MCF 10A (cell line): ENCODE measurements at regions not wholly inside any gene's neighbourhood (a gene's known extent, or its start where the extent isn't known, plus 50 kb on each side); places are given as distances from the start of the nearest gene placed in this dataset.

Source experiments
- BruUV-seq: library from RNA; stranded (reverse); fragments of 400-500 nt; replicated peaks from 2 replicates; lab custom pipeline; 2021; lab: Mats Ljungman, UMichigan
- CTCF ChIA-PET: fragments of 300-600 bp; sonication (Branson Sonifier 250); formaldehyde crosslinking; extraction: SDS; loops from one replicate; lab custom pipeline; 2021; ENCODE audit warnings: antibody characterized with exemption, inconsistent platforms; lab: Yijun Ruan, JAX
- POLR2A ChIA-PET: fragments of 300-600, 350-650 bp; sonication (Branson Sonifier 250); formaldehyde crosslinking; extraction: SDS; loops from one replicate; lab custom pipeline; 2020; ENCODE audit warnings: antibody characterized with exemption, inconsistent platforms; lab: Yijun Ruan, JAX
- DNase-seq: peaks from one replicate; pipeline ENCODE4 v3.0.0-alpha.2; 2018; ENCODE audit not compliant: unreplicated experiment
- H3K27ac Mint-ChIP-seq: one replicate; pipeline ENCODE4 v1.8.0; 2022; ENCODE audit warnings: mild to moderate bottlenecking, low read depth, mixed read lengths; ENCODE audit not compliant: unreplicated experiment
- H3K27me3 Mint-ChIP-seq: one replicate; pipeline ENCODE4 v1.8.0; 2022; ENCODE audit warnings: mixed read lengths; ENCODE audit not compliant: insufficient read depth, unreplicated experiment
- H3K36me3 Mint-ChIP-seq: one replicate; pipeline ENCODE4 v1.8.0; 2022; ENCODE audit warnings: mild to moderate bottlenecking, moderate library complexity, mixed read lengths; ENCODE audit not compliant: insufficient read depth, unreplicated experiment
- H3K4me1 Mint-ChIP-seq: one replicate; pipeline ENCODE4 v1.8.0; 2022; ENCODE audit warnings: mixed read lengths; ENCODE audit not compliant: insufficient read depth, unreplicated experiment
- H3K4me3 Mint-ChIP-seq: one replicate; pipeline ENCODE4 v1.8.0; 2022; ENCODE audit warnings: mild to moderate bottlenecking, moderate library complexity, mixed read lengths; ENCODE audit not compliant: unreplicated experiment
- H3K9me3 Mint-ChIP-seq: one replicate; pipeline ENCODE4 v1.8.0; 2022; ENCODE audit warnings: mixed read lengths; ENCODE audit not compliant: unreplicated experiment
- CTCF ChIP-seq: fragments of 200-600 bp; IDR thresholded peaks from one replicate; pipeline ENCODE4 v1.8.0; 2022; ENCODE audit warnings: antibody characterized with exemption, mild to moderate bottlenecking; ENCODE audit not compliant: unreplicated experiment
- intact Hi-C: fragments of 100-400 bp; cut with micrococcal nuclease; formaldehyde crosslinking; loops from 2 replicates; pipeline ENCODE4 v1.14.1; 2022

GRCh38 chr17:15036238-15036637 lies 228.9 kb downstream of the PMP22 start:
- no peak overlapping the region for H3K4me3 Mint-ChIP-seq
- peaks cover 13% of the 10 kb centered on the region for H3K4me1 Mint-ChIP-seq
- DNase-seq: no peak
- TF ChIP-seq CTCF: no peak
- intact Hi-C loops: no loop called here
- H3K27ac Mint-ChIP-seq: no peak overlapping the region
- POLR2A ChIA-PET: interaction anchor here (0.7 kb wide), 1 partner anchor 13 kb away, joined by 3 read pairs; no protein-coding TSS in a partner anchor
- H3K9me3 Mint-ChIP-seq: no peaks in the 10 kb centered on the region
- H3K27me3 Mint-ChIP-seq: peaks cover 20% of the 10 kb centered on the region
- H3K36me3 Mint-ChIP-seq: no peaks in the 10 kb centered on the region
- CTCF ChIA-PET: interaction anchor here (0.6 kb wide), 1 partner anchor 1654 kb away, joined by 3 read pairs; no protein-coding TSS in a partner anchor
- BruUV-seq: no TSS peak

GRCh38 chr17:15031975-15032374 lies 233.2 kb downstream of the PMP22 start:
- no peak overlapping the region for H3K27ac Mint-ChIP-seq
- BruUV-seq: no TSS peak
- CTCF ChIA-PET: no interaction called here

GRCh38 chr17:15029469-15029868 lies 235.7 kb downstream of the PMP22 start:
- no peaks in the 10 kb centered on the region for H3K9me3 Mint-ChIP-seq
- peak; percentile 14 for TF ChIP-seq CTCF
- no peak overlapping the region for H3K4me3 Mint-ChIP-seq
- ChIA-PET CTCF (no interaction called here), POLR2A (no interaction called here)
- no peak for DNase-seq
- peaks cover 35% of the 10 kb centered on the region for H3K27me3 Mint-ChIP-seq
- BruUV-seq: no TSS peak
- no peaks in the 10 kb centered on the region for H3K4me1 Mint-ChIP-seq
- H3K27ac Mint-ChIP-seq: no peak overlapping the region
- no peaks in the 10 kb centered on the region for H3K36me3 Mint-ChIP-seq
- intact Hi-C loops: no loop called here

More at GRCh38 chr17:15031975-15032374, 233.2 kb downstream of the PMP22 start:
- H3K9me3 Mint-ChIP-seq: no peaks in the 10 kb centered on the region
- POLR2A ChIA-PET: no interaction called here
- H3K27me3 Mint-ChIP-seq: peaks cover 31% of the 10 kb centered on the region
- no peaks in the 10 kb centered on the region for H3K4me1 Mint-ChIP-seq
- DNase-seq: no peak
- H3K4me3 Mint-ChIP-seq: no peak overlapping the region
- intact Hi-C loops: no loop called here
- TF ChIP-seq CTCF: no peak
- no peaks in the 10 kb centered on the region for H3K36me3 Mint-ChIP-seq

- no TSS peak for BruUV-seq
- CTCF ChIA-PET: interaction anchor here (0.7 kb wide), 1 partner anchor 12 kb away, joined by 3 read pairs; no protein-coding TSS in a partner anchor
Measured at GRCh38 chr17:15027853-15028252, 237.3 kb downstream of the PMP22 start.

More at GRCh38 chr17:15027853-15028252, 237.3 kb downstream of the PMP22 start:
- Mint-ChIP-seq H3K9me3 (no peaks in the 10 kb centered on the region), H3K27ac (no peak overlapping the region), H3K4me1 (no peaks in the 10 kb centered on the region), H3K4me3 (no peak overlapping the region), H3K36me3 (no peaks in the 10 kb centered on the region), H3K27me3 (peaks cover 31% of the 10 kb centered on the region)
- DNase-seq: no peak
- POLR2A ChIA-PET: no interaction called here
- intact Hi-C loops: no loop called here
- TF ChIP-seq CTCF: no peak
